ENCODE measurements at regions not wholly inside any gene's neighbourhood (a gene's known extent, or its start where the extent isn't known, plus 50 kb on each side); places are given as distances from the start of the nearest gene placed in this dataset.

GRCh38 chr6:91505199-91505598 is 918.3 kb upstream of the MAP3K7 start:
- no peaks in the 10 kb centered on the region for H3K27me3 ChIP-seq (ENCODE audit: insufficient read depth, poor library complexity, severe bottlenecking)
- TF ChIP-seq REST (IDR thresholded peaks at IDR 0.05; ENCODE audit: insufficient replicate concordance, low read depth) (no peak), SPI1 (IDR thresholded peaks at IDR 0.05; ENCODE audit: borderline replicate concordance, low read depth) (no peak), GABPA (IDR thresholded peaks at IDR 0.05; ENCODE audit: low read depth) (no peak), POLR2AphosphoS5 (IDR thresholded peaks at IDR 0.05; ENCODE audit: low read depth) (no peak), CTCF (IDR thresholded peaks at IDR 0.05; ENCODE audit: insufficient read depth, low read length) (no peak)
- no peak overlapping the region for H3K27ac ChIP-seq (replicated peaks)
- no peak for DNase-seq (ENCODE audit: low read depth in 1 of 2, low spot score in 1 of 2)
- no peak overlapping the region for H3K4me3 ChIP-seq (replicated peaks; ENCODE audit: insufficient read depth, low read length)

DNA sequence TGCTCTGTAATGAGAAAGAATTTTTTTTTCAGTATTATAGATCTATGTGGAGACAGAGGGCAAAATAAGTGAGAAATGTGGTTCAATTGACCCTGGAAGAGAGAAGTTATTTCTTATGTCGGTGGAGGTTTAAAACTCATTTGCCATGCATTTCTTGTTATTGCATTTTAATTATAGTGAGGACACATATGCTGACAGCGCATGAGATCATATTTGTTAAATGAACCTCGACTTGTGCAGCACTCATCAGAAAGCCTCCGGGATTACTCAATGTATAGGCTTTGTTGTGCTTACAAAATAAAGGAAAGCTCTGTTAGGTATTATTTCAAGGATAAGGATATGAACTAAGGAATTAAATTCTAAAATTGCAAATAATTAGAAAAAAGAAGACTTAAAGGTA is 915.1 kb upstream of the MAP3K7 start:
- H3K27ac ChIP-seq (replicated peaks) = no peak overlapping the region
- no peak for DNase-seq (ENCODE audit: low read depth in 1 of 2, low spot score in 1 of 2)
- TF ChIP-seq CTCF (IDR thresholded peaks at IDR 0.05; ENCODE audit: insufficient read depth, low read length) (no peak), GABPA (IDR thresholded peaks at IDR 0.05; ENCODE audit: low read depth) (no peak), REST (IDR thresholded peaks at IDR 0.05; ENCODE audit: insufficient replicate concordance, low read depth) (no peak), SPI1 (IDR thresholded peaks at IDR 0.05; ENCODE audit: borderline replicate concordance, low read depth) (no peak), POLR2AphosphoS5 (IDR thresholded peaks at IDR 0.05; ENCODE audit: low read depth) (no peak)
- no peaks in the 10 kb centered on the region for H3K27me3 ChIP-seq (ENCODE audit: insufficient read depth, poor library complexity, severe bottlenecking)
- H3K4me3 ChIP-seq (replicated peaks; ENCODE audit: insufficient read depth, low read length) = no peak overlapping the region

DNA sequence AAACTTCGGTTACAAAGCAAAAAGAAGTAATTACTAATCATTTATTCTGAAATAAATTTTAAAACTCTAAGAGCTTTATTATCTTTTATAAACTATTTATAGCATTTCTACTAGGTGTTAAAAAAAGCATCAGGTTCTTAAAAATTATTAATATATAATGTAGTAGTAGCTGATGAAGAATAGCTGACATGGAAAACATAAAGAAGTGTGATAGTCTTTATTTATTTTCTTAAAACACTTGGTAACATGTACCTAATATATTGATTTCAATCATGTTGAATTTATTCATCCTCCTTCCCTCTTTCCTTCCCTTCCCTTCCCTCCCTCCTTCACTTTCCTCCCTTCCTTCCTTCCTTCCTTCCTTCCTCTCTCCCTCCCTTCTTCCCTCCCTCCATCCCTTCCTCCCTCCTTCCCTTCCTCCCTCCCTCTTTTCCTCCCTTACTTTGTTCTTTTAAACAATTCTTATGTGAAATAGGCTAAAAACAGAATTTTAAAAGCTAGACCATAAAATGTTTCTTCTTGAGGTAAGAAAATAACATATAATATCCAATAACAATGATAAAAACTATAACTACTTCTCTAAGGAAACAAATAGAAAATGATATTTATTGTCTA is 913.9 kb upstream of the MAP3K7 start:
- no peak for DNase-seq (ENCODE audit: low read depth in 1 of 2, low spot score in 1 of 2)
- TF ChIP-seq SPI1 (IDR thresholded peaks at IDR 0.05; ENCODE audit: borderline replicate concordance, low read depth) (no peak), REST (IDR thresholded peaks at IDR 0.05; ENCODE audit: insufficient replicate concordance, low read depth) (no peak), POLR2AphosphoS5 (IDR thresholded peaks at IDR 0.05; ENCODE audit: low read depth) (no peak), GABPA (IDR thresholded peaks at IDR 0.05; ENCODE audit: low read depth) (no peak), CTCF (IDR thresholded peaks at IDR 0.05; ENCODE audit: insufficient read depth, low read length) (no peak)
- Histone ChIP-seq H3K27me3 (ENCODE audit: insufficient read depth, poor library complexity, severe bottlenecking) (no peaks in the 10 kb centered on the region), H3K4me3 (replicated peaks; ENCODE audit: insufficient read depth, low read length) (no peak overlapping the region), H3K27ac (replicated peaks) (no peak overlapping the region)
